ENCODE measurements at regions not wholly inside any gene's neighbourhood (a gene's known extent, or its start where the extent isn't known, plus 50 kb on each side); places are given as distances from the start of the nearest gene placed in this dataset.
A peak's percentile ranks its signal among the peaks of the same experiment; 100 is the strongest.

- no peak overlapping the region for H3K4me3 ChIP-seq (ENCODE audit: control insufficient read depth, low read depth, low read length)
- DNase-seq (ENCODE audit: low read depth), result no peak
- TF ChIP-seq CTCF (IDR thresholded peaks at IDR 0.05; ENCODE audit: control insufficient read depth, insufficient read depth, low read depth, low read length, missing control alignments), result no peak
Observed at GRCh38 chr5:8446179-8446578, 577.2 kb downstream of the MTRR start.

GRCh38 chr5:8456846-8457186, 587.9 kb downstream of the MTRR start:
- TF ChIP-seq CTCF (IDR thresholded peaks at IDR 0.05; ENCODE audit: control insufficient read depth, insufficient read depth, low read depth, low read length, missing control alignments), result no peak
- no peak overlapping the region for H3K4me3 ChIP-seq (ENCODE audit: control insufficient read depth, low read depth, low read length)
- DNase-seq (ENCODE audit: low read depth), result no peak

- TF ChIP-seq CTCF (IDR thresholded peaks at IDR 0.05; ENCODE audit: control insufficient read depth, insufficient read depth, low read depth, low read length, missing control alignments), result no peak
- peak overlapping the region; percentile 58 for H3K4me3 ChIP-seq (ENCODE audit: control insufficient read depth, low read depth, low read length)
- DNase-seq (ENCODE audit: low read depth), result peak; percentile 73
Observed at GRCh38 chr5:8457187-8458037, 588.5 kb downstream of the MTRR start.

- no peak for TF ChIP-seq CTCF (IDR thresholded peaks at IDR 0.05; ENCODE audit: control insufficient read depth, insufficient read depth, low read depth, low read length, missing control alignments)
- H3K4me3 ChIP-seq (ENCODE audit: control insufficient read depth, low read depth, low read length), result peak overlapping the region; percentile 58
- no peak for DNase-seq (ENCODE audit: low read depth)
Observed at GRCh38 chr5:8458038-8458383, 589.1 kb downstream of the MTRR start.

- no peak overlapping the region for H3K4me3 ChIP-seq (ENCODE audit: control insufficient read depth, low read depth, low read length)
- DNase-seq (ENCODE audit: low read depth), result no peak
- no peak for TF ChIP-seq CTCF (IDR thresholded peaks at IDR 0.05; ENCODE audit: control insufficient read depth, insufficient read depth, low read depth, low read length, missing control alignments)
Observed at GRCh38 chr5:8461543-8461942, 592.6 kb downstream of the MTRR start.

GRCh38 chr5:8462565-8462964, 593.6 kb downstream of the MTRR start:
- DNase-seq (ENCODE audit: low read depth), result no peak
- no peak for TF ChIP-seq CTCF (IDR thresholded peaks at IDR 0.05; ENCODE audit: control insufficient read depth, insufficient read depth, low read depth, low read length, missing control alignments)
- H3K4me3 ChIP-seq (ENCODE audit: control insufficient read depth, low read depth, low read length), result no peak overlapping the region
